Tibial nerve (tissue), 4 donors: ENCODE measurements at regions not wholly inside any gene's neighbourhood (a gene's known extent, or its start where the extent isn't known, plus 50 kb on each side); places are given as distances from the start of the nearest gene placed in this dataset.

Source experiments
- DNase-seq, 2 donors: peaks; one replicate each; pipeline ENCODE4 v3.0.0-alpha.2; 2019; ENCODE audit warnings: low spot score in 2 of 2
- H3K27ac ChIP-seq, 4 donors: fragments of 200-600 bp; sonication (generic) in 3 of 4; one replicate each; pipeline ENCODE4 v1.5.1; 2017 to 2019; ENCODE audit warnings: mild to moderate bottlenecking in 1 of 4
- H3K27me3 ChIP-seq, 2 donors: fragments of 200-600 bp; sonication (generic) in 1 of 2; one replicate each; pipeline versions ENCODE4 v1.5.1 to v1.6.0; 2017 to 2019
- H3K36me3 ChIP-seq, 3 donors: fragments of 200-600 bp; sonication (generic); one replicate each; pipeline ENCODE4 v1.5.1; 2018 to 2019
- H3K4me1 ChIP-seq, 4 donors: fragments of 200-600 bp; sonication (generic) in 3 of 4; one replicate each; pipeline ENCODE4 v1.5.1; 2017 to 2019
- H3K4me3 ChIP-seq, 4 donors: fragments of 200-600 bp; sonication (generic) in 3 of 4; one replicate each; pipeline ENCODE4 v1.5.1; 2017 to 2019; ENCODE audit warnings: mild to moderate bottlenecking in 1 of 4, moderate library complexity in 1 of 4
- H3K9me3 ChIP-seq, 4 donors: fragments of 200-600 bp; sonication (generic) in 3 of 4; one replicate each; pipeline ENCODE4 v1.5.1; 2017 to 2019
- EP300 ChIP-seq, 2 donors: sonication (generic); formaldehyde crosslinking; IDR thresholded peaks; one replicate each; pipeline ENCODE4 v1.6.1; 2017; ENCODE audit warnings: antibody characterized with exemption in 2 of 2, mild to moderate bottlenecking in 1 of 2
- POLR2A ChIP-seq, 2 donors: fragments of 450-650 bp; IDR thresholded peaks; one replicate each; pipeline ENCODE4 v1.6.1; 2017; ENCODE audit warnings: antibody characterized with exemption in 2 of 2, mild to moderate bottlenecking in 2 of 2, moderate library complexity in 2 of 2
- WGBS, 2 donors: methylation state at CpG; one replicate each; pipeline ENCODE4 v1.1.5; 2018; 5-methylcytosine and 5-hydroxymethylcytosine counted together
- TF ChIP-seq, protein P1 (sequence below), 5 experiments: fragments of 200-600 bp in 3 of 5; fragments of 450-650 bp in 2 of 5; sonication (generic) in 3 of 5; IDR thresholded peaks; one replicate each; pipeline ENCODE4 v1.5.1; 2016 to 2019; ENCODE audit warnings: antibody characterized with exemption in 5 of 5, mild to moderate bottlenecking in 3 of 5, moderate library complexity in 2 of 5

GRCh38 chr16:5932906-5933305, 835.3 kb upstream of the EEF2KMT start:
- Histone ChIP-seq H3K4me1 (no peaks in the 10 kb centered on the region), H3K27ac (no peak overlapping the region), H3K4me3 (no peak overlapping the region), H3K27me3 (no peaks in the 10 kb centered on the region), H3K36me3 (no peaks in the 10 kb centered on the region), H3K9me3 (peaks cover 0 to 15% (median 0%) of the 10 kb centered on the region in 4 donors)
- no peak for TF ChIP-seq POLR2A (IDR thresholded peaks at IDR 0.05)
- TF ChIP-seq EP300 (IDR thresholded peaks at IDR 0.05) = no peak
- TF ChIP-seq, protein P1, sequence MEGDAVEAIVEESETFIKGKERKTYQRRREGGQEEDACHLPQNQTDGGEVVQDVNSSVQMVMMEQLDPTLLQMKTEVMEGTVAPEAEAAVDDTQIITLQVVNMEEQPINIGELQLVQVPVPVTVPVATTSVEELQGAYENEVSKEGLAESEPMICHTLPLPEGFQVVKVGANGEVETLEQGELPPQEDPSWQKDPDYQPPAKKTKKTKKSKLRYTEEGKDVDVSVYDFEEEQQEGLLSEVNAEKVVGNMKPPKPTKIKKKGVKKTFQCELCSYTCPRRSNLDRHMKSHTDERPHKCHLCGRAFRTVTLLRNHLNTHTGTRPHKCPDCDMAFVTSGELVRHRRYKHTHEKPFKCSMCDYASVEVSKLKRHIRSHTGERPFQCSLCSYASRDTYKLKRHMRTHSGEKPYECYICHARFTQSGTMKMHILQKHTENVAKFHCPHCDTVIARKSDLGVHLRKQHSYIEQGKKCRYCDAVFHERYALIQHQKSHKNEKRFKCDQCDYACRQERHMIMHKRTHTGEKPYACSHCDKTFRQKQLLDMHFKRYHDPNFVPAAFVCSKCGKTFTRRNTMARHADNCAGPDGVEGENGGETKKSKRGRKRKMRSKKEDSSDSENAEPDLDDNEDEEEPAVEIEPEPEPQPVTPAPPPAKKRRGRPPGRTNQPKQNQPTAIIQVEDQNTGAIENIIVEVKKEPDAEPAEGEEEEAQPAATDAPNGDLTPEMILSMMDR (IDR thresholded peaks at IDR 0.05) = no peak
- 51 to 69% methylated on average over 9 of the region's 9 CpGs for WGBS, 2 donors
- DNase-seq = no peak

- 4 to 11% methylated on average over 4 of the region's 4 CpGs for WGBS, 2 donors
- no peak overlapping the region for H3K27ac ChIP-seq
- TF ChIP-seq POLR2A (IDR thresholded peaks at IDR 0.05) (no peak), EP300 (IDR thresholded peaks at IDR 0.05) (no peak)
- TF ChIP-seq, protein P1 (IDR thresholded peaks at IDR 0.05) = no peak
Measured at GRCh38 chr16:5928476-5929065, 831.0 kb upstream of the EEF2KMT start.

GRCh38 chr16:5925850-5926249, 828.3 kb upstream of the EEF2KMT start:
- Histone ChIP-seq H3K27ac (no peak overlapping the region), H3K4me3 (no peak overlapping the region), H3K4me1 (no peaks in the 10 kb centered on the region), H3K27me3 (no peaks in the 10 kb centered on the region), H3K9me3 (no peaks in the 10 kb centered on the region), H3K36me3 (no peaks in the 10 kb centered on the region)
- DNase-seq = no peak
- TF ChIP-seq, protein P1 (IDR thresholded peaks at IDR 0.05) = no peak
- 61 to 65% methylated on average over 4 of the region's 4 CpGs for WGBS, 2 donors

More at GRCh38 chr16:5928476-5929065, 831.0 kb upstream of the EEF2KMT start:
- Histone ChIP-seq H3K36me3 (no peaks in the 10 kb centered on the region), H3K27me3 (no peaks in the 10 kb centered on the region), H3K9me3 (no peaks in the 10 kb centered on the region), H3K4me3 (no peak overlapping the region), H3K4me1 (no peaks in the 10 kb centered on the region)
- DNase-seq = no peak

DNA sequence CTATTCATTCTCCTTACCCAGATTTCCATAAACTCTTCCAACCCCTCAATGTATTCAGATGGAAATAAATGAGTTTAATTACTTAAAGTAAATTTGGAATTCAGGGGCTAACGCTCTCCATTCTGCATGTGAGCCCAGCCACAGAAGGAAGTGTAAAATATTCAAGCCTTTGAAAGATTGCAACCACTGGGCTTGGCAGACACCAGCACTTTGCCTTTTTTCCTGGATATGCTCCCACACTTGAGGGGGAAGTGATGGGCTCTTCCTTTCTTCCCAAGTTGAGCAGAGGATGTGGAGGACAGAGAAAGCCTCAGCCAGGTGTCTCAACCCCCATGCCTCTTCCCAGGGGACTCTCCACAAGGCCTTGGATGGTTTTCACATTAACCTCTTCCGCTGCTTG, 825.1 kb upstream of the EEF2KMT start:
- TF ChIP-seq EP300 (IDR thresholded peaks at IDR 0.05) = no peak
- TF ChIP-seq POLR2A (IDR thresholded peaks at IDR 0.05) = no peak
- TF ChIP-seq, protein P1 (IDR thresholded peaks at IDR 0.05) = no peak
- Histone ChIP-seq H3K27me3 (no peaks in the 10 kb centered on the region), H3K36me3 (no peaks in the 10 kb centered on the region), H3K4me3 (no peak overlapping the region), H3K27ac (no peak overlapping the region), H3K4me1 (no peaks in the 10 kb centered on the region), H3K9me3 (peaks cover 0 to 4% (median 0%) of the 10 kb centered on the region in 4 donors)
- DNase-seq = no peak
- 59 to 73% methylated on average over 2 of the region's 2 CpGs for WGBS, 2 donors

GRCh38 chr16:5918567-5919130, 821.1 kb upstream of the EEF2KMT start:
- Histone ChIP-seq H3K27ac (no peak overlapping the region), H3K27me3 (no peaks in the 10 kb centered on the region), H3K4me3 (no peak overlapping the region), H3K9me3 (peaks cover 0 to 23% (median 0%) of the 10 kb centered on the region in 4 donors), H3K36me3 (no peaks in the 10 kb centered on the region), H3K4me1 (no peaks in the 10 kb centered on the region)
- DNase-seq = no peak
- no peak for TF ChIP-seq POLR2A (IDR thresholded peaks at IDR 0.05)
- TF ChIP-seq, protein P1 (IDR thresholded peaks at IDR 0.05) = no peak
- no peak for TF ChIP-seq EP300 (IDR thresholded peaks at IDR 0.05)
- 54 to 62% methylated on average over 4 of the region's 4 CpGs for WGBS, 2 donors
